Bronchial epithelial cell (primary cell): ENCODE measurements at regions not wholly inside any gene's neighbourhood (a gene's known extent, or its start where the extent isn't known, plus 50 kb on each side); places are given as distances from the start of the nearest gene placed in this dataset.

Experiments
- DNase-seq: peaks from one replicate; pipeline ENCODE4 v3.0.0-alpha.2; 2010; ENCODE audit warnings: low read depth
- FAIRE-seq: peaks from 2 replicates; lab custom pipeline; 2011; peaks lifted over from hg19 to GRCh38; lab: Jason Lieb, UNC
- H3K27me3 ChIP-seq: 2 replicates; pipeline ENCODE4 v1.5.1; 2011; ENCODE audit warnings: low read length; ENCODE audit not compliant: control insufficient read depth, insufficient read depth
- H3K36me3 ChIP-seq: 2 replicates; pipeline ENCODE4 v1.5.1; 2011; ENCODE audit warnings: low read length; ENCODE audit not compliant: control insufficient read depth, insufficient read depth
- H3K4me3 ChIP-seq: 2 replicates; pipeline ENCODE4 v1.5.1; 2011; ENCODE audit warnings: mild to moderate bottlenecking, low read depth, low read length, control low read depth
- CTCF ChIP-seq: IDR thresholded peaks from 2 replicates; pipeline ENCODE4 v1.5.1; 2011; ENCODE audit warnings: mild to moderate bottlenecking, moderate library complexity, low read length, control low read depth, inconsistent platforms; ENCODE audit not compliant: insufficient read depth, severe bottlenecking

- Histone ChIP-seq H3K36me3 (no peaks in the 10 kb centered on the region), H3K4me3 (no peak overlapping the region), H3K27me3 (no peaks in the 10 kb centered on the region)
- DNase-seq = no peak
- no peak for TF ChIP-seq CTCF
- FAIRE-seq = no peak
Observed at GRCh38 chrX:93538575-93538974, 134.8 kb downstream of the NAP1L3 start.

GRCh38 chrX:93528917-93529316 is 144.5 kb downstream of the NAP1L3 start:
- H3K27me3 ChIP-seq = no peaks in the 10 kb centered on the region
- no peak for FAIRE-seq
- no peak for DNase-seq
- no peak overlapping the region for H3K4me3 ChIP-seq
- H3K36me3 ChIP-seq = no peaks in the 10 kb centered on the region
- no peak for TF ChIP-seq CTCF
